Activated CD4-positive, CD25-positive, alpha-beta regulatory T cell (primary cell): ENCODE measurements at regions not wholly inside any gene's neighbourhood (a gene's known extent, or its start where the extent isn't known, plus 50 kb on each side); places are given as distances from the start of the nearest gene placed in this dataset.
A peak's percentile ranks its signal among the peaks of the same experiment; 100 is the strongest.

ENCODE experiments used
- DNase-seq, 4 experiments: peaks; one replicate each; lab custom pipeline; 2025; lab: John Stamatoyannopoulos, UW

DNA sequence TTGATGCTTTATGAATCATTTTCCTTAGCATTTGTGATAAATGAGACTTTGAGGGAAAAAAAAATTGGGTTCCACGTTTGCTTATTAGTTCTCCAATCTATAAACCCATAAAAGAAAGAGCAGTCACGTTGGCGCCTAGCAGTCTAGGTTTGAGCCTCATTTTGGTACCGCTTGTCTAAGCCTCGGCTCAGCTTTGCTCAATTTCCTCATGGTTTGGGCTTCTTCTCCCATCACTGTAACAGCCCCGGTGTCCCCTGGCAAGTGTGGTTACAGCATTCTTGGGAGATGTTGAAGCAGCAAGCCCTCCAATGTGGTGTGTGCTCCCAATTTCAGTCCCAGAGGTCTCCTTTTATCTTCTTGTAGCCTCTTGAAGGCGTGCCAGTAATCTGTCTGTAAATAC is 578.4 kb downstream of the CDK5RAP2 start:
- DNase-seq: no peak

DNA sequence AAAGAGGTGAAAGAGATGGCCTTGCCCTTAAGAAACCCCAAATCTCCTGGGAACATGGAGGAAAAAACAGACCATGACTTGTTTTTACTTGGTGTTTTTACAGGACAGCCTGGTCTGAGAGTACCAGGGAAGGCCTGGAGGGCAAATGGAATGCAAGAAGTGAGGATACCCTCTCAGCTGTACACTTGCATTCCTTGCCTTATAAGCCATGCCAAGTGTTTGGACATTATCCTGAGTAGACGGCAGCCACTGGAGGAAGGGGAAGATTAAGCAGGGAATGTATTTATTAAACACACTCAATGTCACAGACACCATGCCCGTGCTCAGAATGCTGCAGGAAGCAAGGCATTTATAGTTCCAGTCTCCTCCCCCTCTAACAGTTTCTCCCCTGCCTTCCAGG is 581.4 kb downstream of the CDK5RAP2 start:
- DNase-seq: no peak

GRCh38 chr9:119991797-119992196 is 588.2 kb downstream of the CDK5RAP2 start:
- DNase-seq: no peak

DNA sequence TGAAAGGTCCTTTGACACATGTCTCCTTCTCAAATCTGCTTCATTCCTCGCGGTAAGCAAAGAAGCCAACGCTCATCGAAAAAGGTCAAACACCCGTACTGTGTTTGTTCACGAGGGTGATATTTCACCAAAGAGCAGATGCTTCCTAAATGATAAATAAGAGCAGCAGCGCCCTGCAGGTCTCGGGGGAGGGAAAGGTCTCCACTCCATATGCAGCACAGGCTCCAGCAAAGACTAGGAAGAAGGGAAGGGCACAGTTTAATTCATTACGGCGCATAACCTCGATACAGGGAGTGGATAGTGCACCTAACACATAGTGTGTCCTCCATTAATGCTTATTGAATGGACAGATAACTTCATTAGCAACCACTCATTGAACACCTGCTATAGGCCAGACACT is 593.3 kb downstream of the CDK5RAP2 start:
- DNase-seq: no peak

DNA sequence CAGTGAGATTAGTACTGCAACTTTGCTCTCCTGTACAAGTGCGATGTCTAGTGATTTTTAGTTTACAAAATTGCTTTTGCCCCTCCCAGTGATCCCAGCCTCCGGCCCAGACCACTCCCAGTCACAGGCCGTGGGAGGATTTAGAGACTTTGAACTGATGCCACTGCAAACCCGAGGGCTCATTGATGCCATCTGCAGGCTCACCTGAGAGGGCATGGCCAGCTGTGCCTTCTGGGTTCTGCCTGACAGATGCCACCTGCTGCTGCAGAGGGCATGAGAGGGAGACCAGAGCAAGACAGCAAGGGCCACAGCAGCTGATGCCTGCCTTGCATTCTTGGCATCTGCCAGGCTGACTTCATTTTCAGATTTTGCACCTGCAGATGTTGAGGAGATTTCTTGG is 593.8 kb downstream of the CDK5RAP2 start:
- DNase-seq: no peak

DNA sequence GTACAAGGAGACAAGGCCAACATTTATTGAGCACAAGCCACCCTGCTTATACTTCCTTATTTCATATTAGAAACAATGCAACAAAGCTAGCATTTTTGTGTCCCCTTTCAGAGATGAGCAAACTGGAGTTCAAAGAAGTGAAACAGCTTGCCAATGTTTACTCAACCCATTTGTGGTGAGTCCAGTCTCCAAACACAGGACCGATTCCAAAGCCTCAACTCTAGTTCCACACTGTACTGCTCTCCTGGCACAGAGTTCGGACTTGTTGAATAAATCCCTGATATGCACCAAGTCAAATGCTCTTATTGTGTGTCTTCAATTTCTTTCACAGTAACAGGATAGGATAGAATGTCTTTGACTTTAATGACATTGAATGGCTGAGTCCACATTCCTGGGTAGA is 604.8 kb upstream of the BRINP1 start:
- no peak for DNase-seq

GRCh38 chr9:119968836-119969707 is 599.8 kb upstream of the BRINP1 start:
- DNase-seq: peak in 1 of 4 experiments; percentile 2

DNA sequence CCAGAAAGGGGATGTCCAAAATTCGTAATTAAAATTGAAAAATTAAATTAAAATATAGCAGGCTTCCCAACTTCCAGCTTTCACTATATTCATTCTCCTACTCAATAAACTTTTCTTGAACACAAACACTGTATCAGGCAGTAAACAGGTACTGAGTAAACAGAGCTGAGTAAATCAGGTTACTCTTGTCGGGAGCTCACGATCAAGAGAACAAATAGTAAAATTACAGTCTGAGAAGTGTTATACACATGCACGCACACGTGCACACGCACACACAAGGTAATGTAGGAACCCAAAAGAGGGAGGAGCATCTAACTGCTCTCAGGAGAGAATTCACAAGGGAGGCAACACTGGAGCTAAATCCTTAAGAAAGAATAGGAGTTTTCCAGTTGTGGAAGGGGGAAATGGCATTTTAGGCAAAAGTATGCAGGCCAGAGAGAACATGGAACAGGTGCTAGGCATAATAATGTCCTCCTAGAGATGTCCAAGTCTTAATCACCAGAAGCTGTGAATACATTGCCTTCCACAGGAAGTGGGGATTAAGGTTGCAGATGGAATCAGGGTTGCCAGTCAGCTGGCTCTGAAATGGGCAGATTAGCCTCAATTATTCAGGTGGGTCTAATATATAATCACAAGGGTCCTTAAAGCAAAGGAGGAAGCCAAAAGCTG is 598.8 kb upstream of the BRINP1 start:
- DNase-seq: no peak

- DNase-seq: no peak
Observed at GRCh38 chr9:119963798-119964372, 594.6 kb upstream of the BRINP1 start.

- no peak for DNase-seq
Observed at GRCh38 chr9:119963258-119963797, 594.1 kb upstream of the BRINP1 start.

GRCh38 chr9:119961774-119962424 is 592.7 kb upstream of the BRINP1 start:
- DNase-seq: no peak

- no peak for DNase-seq
Observed at GRCh38 chr9:119959846-119960545, 590.8 kb upstream of the BRINP1 start.

GRCh38 chr9:119956111-119956510 is 586.9 kb upstream of the BRINP1 start:
- DNase-seq: no peak

DNA sequence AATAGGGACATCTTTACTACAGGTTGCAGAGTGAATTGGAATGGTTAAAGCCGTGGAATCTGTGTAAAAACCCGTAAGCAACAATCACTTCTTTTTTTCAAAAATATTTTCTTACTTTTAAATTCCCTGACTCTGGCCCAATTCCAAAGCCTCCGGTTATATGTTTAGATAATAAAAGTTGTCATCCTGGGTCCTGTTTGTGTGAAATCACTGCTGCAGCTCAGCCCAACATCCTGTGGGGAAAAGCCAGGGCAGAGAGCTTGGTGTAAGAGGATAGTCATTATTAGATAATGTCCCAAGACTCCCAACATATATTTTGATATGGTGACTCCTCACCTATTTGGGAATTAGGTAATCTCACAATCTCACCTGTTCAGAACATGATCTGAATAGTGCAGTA is 586.0 kb upstream of the BRINP1 start:
- DNase-seq: no peak

GRCh38 chr9:119951591-119951990 is 582.4 kb upstream of the BRINP1 start:
- no peak for DNase-seq

DNA sequence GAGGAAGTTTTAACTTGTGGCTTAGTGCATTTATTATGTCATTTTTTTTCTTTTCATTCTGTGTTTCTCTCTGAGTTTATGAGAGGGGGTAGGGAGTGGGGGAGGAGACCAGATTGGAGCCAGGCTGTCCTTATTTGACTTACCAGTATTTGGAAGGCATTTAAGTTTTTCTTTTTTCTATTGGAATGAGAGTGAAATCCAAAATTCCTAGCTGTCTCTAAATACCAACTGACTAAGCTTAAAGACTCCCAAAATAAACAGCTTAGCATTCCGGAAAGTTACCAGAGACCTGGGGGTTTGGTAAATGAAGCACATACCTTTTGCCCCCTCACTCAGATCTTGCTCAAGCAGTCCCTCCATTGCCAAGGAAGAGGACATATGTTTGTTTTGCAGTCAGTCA is 581.9 kb upstream of the BRINP1 start:
- DNase-seq: no peak

- no peak for DNase-seq
Observed at GRCh38 chr9:119945686-119946085, 576.5 kb upstream of the BRINP1 start.

DNA sequence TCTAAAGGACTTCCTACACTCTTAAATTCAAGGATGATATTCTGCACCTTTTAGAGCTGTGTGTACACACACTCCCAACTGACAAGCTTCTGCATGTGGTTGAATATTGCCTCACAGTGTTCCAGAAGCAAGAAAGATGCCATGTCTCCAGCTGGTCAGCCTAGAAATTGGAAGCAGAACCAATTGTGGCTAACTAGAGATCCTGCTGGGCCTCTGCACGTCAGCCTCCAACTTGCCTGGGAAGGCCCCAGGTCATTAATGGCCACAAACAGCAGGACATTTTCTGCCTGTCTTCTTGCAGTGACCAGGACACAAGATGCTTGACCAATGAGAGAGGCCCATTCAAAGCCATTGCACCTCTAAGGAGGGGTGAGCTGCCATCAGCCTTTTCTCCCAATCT is 571.9 kb upstream of the BRINP1 start:
- no peak for DNase-seq

GRCh38 chr9:119938871-119939270 is 569.6 kb upstream of the BRINP1 start:
- no peak for DNase-seq

- no peak for DNase-seq
Observed at GRCh38 chr9:119934497-119934896, 565.3 kb upstream of the BRINP1 start.

- no peak for DNase-seq
Observed at GRCh38 chr9:119933191-119933590, 564.0 kb upstream of the BRINP1 start.

DNA sequence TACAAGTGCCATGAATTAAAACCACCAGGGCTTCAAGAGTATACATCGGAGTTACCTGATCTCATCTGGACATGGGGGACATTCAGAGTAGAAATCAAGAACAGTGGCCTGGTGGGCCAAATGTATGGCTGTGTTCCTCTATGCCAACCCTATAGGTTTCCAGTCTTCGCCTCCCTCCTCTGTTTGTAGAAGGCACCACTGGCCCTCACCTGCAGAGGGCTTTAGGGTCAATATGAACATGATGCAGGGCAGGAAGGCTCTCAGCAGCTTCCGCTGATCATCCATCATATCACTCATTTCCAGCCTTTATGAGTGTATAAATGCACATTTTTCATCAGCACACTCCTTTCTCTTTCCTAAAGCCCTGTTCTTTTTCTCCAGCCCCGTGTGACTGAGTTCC is 555.5 kb upstream of the BRINP1 start:
- DNase-seq: no peak
